Adrenal gland (tissue), 9 donors: ENCODE measurements at regions not wholly inside any gene's neighbourhood (a gene's known extent, or its start where the extent isn't known, plus 50 kb on each side); places are given as distances from the start of the nearest gene placed in this dataset.

Source experiments
- DNase-seq, 7 donors: peaks; one replicate each; pipeline ENCODE4 v3.0.0-alpha.2; 2019 to 2020
- H3K27ac ChIP-seq, 5 donors: fragments of 200-600 bp; sonication (generic) in 4 of 5; 1 replicate in 3 of 5; 2 replicates in 2 of 5; pipeline versions ENCODE4 v1.5.1 to v1.8.0; 2016 to 2020; ENCODE audit warnings: mild to moderate bottlenecking in 1 of 5
- H3K27me3 ChIP-seq: fragments of 200-600 bp; 2 replicates; pipeline ENCODE4 v1.8.0; 2021
- H3K36me3 ChIP-seq, 2 donors: fragments of 200-600 bp; replicated peaks in 1 of 2; 1 replicate in 1 of 2; 2 replicates in 1 of 2; pipeline versions ENCODE4 v1.5.1 to v1.8.0; 2018 to 2022
- H3K4me1 ChIP-seq, 2 donors: fragments of 200-600 bp; replicated peaks in 1 of 2; 1 replicate in 1 of 2; 2 replicates in 1 of 2; pipeline versions ENCODE4 v1.5.1 to v1.8.0; 2018 to 2021
- H3K4me3 ChIP-seq, 4 donors: fragments of 200-600 bp; sonication (generic) in 3 of 4; one replicate each; pipeline ENCODE4 v1.5.1; 2016 to 2018
- H3K9me3 ChIP-seq, 3 donors: fragments of 200-600 bp; sonication (generic) in 1 of 3; replicated peaks in 1 of 3; 1 replicate in 2 of 3; 2 replicates in 1 of 3; pipeline versions ENCODE4 v1.5.1 to v1.8.0; 2016 to 2021
- CTCF ChIP-seq, 6 experiments: fragments of 450-650 bp in 4 of 6; fragments of 200-600 bp in 2 of 6; sonication (generic) in 1 of 6; IDR thresholded peaks; 1 replicate in 5 of 6; 2 replicates in 1 of 6; pipeline versions ENCODE4 v1.5.1 to v1.8.0; 2016 to 2021; ENCODE audit warnings: antibody characterized with exemption in 6 of 6, mild to moderate bottlenecking in 2 of 6, moderate library complexity in 1 of 6
- POLR2A ChIP-seq, 2 donors: fragments of 450-650 bp; IDR thresholded peaks; one replicate each; pipeline ENCODE4 v1.6.1; 2017; ENCODE audit warnings: antibody characterized with exemption in 2 of 2, mild to moderate bottlenecking in 2 of 2, moderate library complexity in 1 of 2
- WGBS, 4 donors: extraction: QIAGEN DNeasy Blood & Tissue Kit in 2 of 4; methylation state at CpG; one replicate each; pipeline versions ENCODE4 v1.1.5 to v1.1.7; 2013 to 2017; 5-methylcytosine and 5-hydroxymethylcytosine counted together
- intact Hi-C, 2 donors: fragments of 100-400 bp; cut with DNase I; formaldehyde crosslinking; loops; one replicate each; pipeline versions ENCODE4 v1.14.1 to v1.15.0; 2022 to 2023
- donor health status: healthy with polysubstance abuse.
- donor health status: Bipolar disorder and iron deficiency.
- donor health status: DM: yes; HTN: yes; CAD: no.
- donor health status: DM: no; HTN: no; CAD: no.
- donor health status: DM: no; HTN: no; CAD: no.

- intact Hi-C loops: no loop called here
- DNase-seq: no peak
- no peak for TF ChIP-seq POLR2A (IDR thresholded peaks at IDR 0.05)
- no peak for TF ChIP-seq CTCF (IDR thresholded peaks at IDR 0.05)
- Histone ChIP-seq H3K27me3 (no peaks in the 10 kb centered on the region), H3K27ac (no peak overlapping the region), H3K4me1 (no peaks in the 10 kb centered on the region), H3K9me3 (no peaks in the 10 kb centered on the region), H3K36me3 (no peaks in the 10 kb centered on the region), H3K4me3 (no peak overlapping the region)
- 65 to 80% (median 73%) methylated on average over 4 of the region's 4 CpGs for WGBS, 4 donors
Measured at GRCh38 chr5:88518131-88519016, 249.7 kb upstream of the TMEM161B start.

- DNase-seq: no peak
- no peaks in the 10 kb centered on the region for H3K4me1 ChIP-seq
- H3K27me3 ChIP-seq: no peaks in the 10 kb centered on the region
- H3K36me3 ChIP-seq: no peaks in the 10 kb centered on the region
- TF ChIP-seq POLR2A (IDR thresholded peaks at IDR 0.05) (no peak), CTCF (IDR thresholded peaks at IDR 0.05) (no peak)
- intact Hi-C loops: no loop called here
- H3K4me3 ChIP-seq: no peak overlapping the region
- H3K9me3 ChIP-seq: no peaks in the 10 kb centered on the region
- H3K27ac ChIP-seq: no peak overlapping the region
- WGBS, 4 donors: 59 to 63% (median 61%) methylated on average over 11 of the region's 11 CpGs
Measured at GRCh38 chr5:88515881-88516819, 247.5 kb upstream of the TMEM161B start.

- no peak for DNase-seq
- intact Hi-C loops: no loop called here
- no peaks in the 10 kb centered on the region for H3K36me3 ChIP-seq
- H3K4me3 ChIP-seq: no peak overlapping the region
- WGBS, 4 donors: 96 to 100% (median 100%) methylated on average over 1 of the region's 1 CpG
- H3K4me1 ChIP-seq: no peaks in the 10 kb centered on the region
- H3K27me3 ChIP-seq: no peaks in the 10 kb centered on the region
- H3K27ac ChIP-seq: no peak overlapping the region
- no peak for TF ChIP-seq CTCF (IDR thresholded peaks at IDR 0.05)
- TF ChIP-seq POLR2A (IDR thresholded peaks at IDR 0.05): no peak
- no peaks in the 10 kb centered on the region for H3K9me3 ChIP-seq
Measured at GRCh38 chr5:88515068-88515467, 246.4 kb upstream of the TMEM161B start.

- no peaks in the 10 kb centered on the region for H3K27me3 ChIP-seq
- no peaks in the 10 kb centered on the region for H3K9me3 ChIP-seq
- no peaks in the 10 kb centered on the region for H3K36me3 ChIP-seq
- TF ChIP-seq POLR2A (IDR thresholded peaks at IDR 0.05) (no peak), CTCF (IDR thresholded peaks at IDR 0.05) (no peak)
- no peak overlapping the region for H3K4me3 ChIP-seq
- intact Hi-C loops: no loop called here
- DNase-seq: no peak
- H3K27ac ChIP-seq: no peak overlapping the region
- H3K4me1 ChIP-seq: no peaks in the 10 kb centered on the region
- 66 to 76% (median 68%) methylated on average over 3 of the region's 3 CpGs for WGBS, 4 donors
Measured at GRCh38 chr5:88509403-88509802, 240.8 kb upstream of the TMEM161B start.
